ENCODE measurements at regions not wholly inside any gene's neighbourhood (a gene's known extent, or its start where the extent isn't known, plus 50 kb on each side); places are given as distances from the start of the nearest gene placed in this dataset.

- Histone ChIP-seq H3K36me3 (replicated peaks in 1 of 2; ENCODE audit: control insufficient read depth in 1 of 2, insufficient read depth in 2 of 2, low read length in 1 of 2) (no peaks in the 10 kb centered on the region), H3F3A (replicated peaks; ENCODE audit: insufficient read depth) (no peaks in the 10 kb centered on the region), H3K4me2 (no peak overlapping the region), H3K9ac (no peak overlapping the region), H3K27me3 (ENCODE audit: insufficient read depth) (no peaks in the 10 kb centered on the region), H3K27ac (ENCODE audit: low read depth in 2 of 2, low read length in 1 of 2) (no peak overlapping the region), H4K20me1 (ENCODE audit: insufficient read depth) (no peaks in the 10 kb centered on the region), H3K79me2 (ENCODE audit: insufficient read depth) (no peaks in the 10 kb centered on the region), H3K9me2 (no peaks in the 10 kb centered on the region), H3K4me3 (ENCODE audit: low read depth in 2 of 2, low read length in 1 of 2) (no peak overlapping the region), H3K4me1 (ENCODE audit: control insufficient read depth in 1 of 2, insufficient read depth in 2 of 2, low read depth in 1 of 2, low read length in 1 of 2) (peaks cover 0 to 5% of the 10 kb centered on the region in 2 experiments; a peak in 1 of 4 replicates), H2AFZ (ENCODE audit: low read depth) (no peak overlapping the region), H3K9me3 (no peaks in the 10 kb centered on the region)
- ChIA-PET POLR2A (no interaction called here), CTCF (interaction anchor here (2.5 kb wide), 1 partner anchor 11 kb away, joined by 7 read pairs; no protein-coding TSS in a partner anchor)
- no peak for TF ChIP-seq GABPA (IDR thresholded peaks at IDR 0.05; ENCODE audit: low read depth)
- no peak for TF ChIP-seq USF2 (IDR thresholded peaks at IDR 0.05; ENCODE audit: borderline replicate concordance, low read depth, low read length)
- no peak for TF ChIP-seq RAD21 (IDR thresholded peaks at IDR 0.05; ENCODE audit: low read length)
- no peak for TF ChIP-seq POLR2AphosphoS5 (IDR thresholded peaks at IDR 0.05; ENCODE audit: low read depth, low read length)
- TF ChIP-seq JUND (IDR thresholded peaks at IDR 0.05) = no peak
- no peak for TF ChIP-seq PBX3 (IDR thresholded peaks at IDR 0.05)
- TF ChIP-seq FOSL2 (IDR thresholded peaks at IDR 0.05; ENCODE audit: borderline replicate concordance, low read depth) = no peak
- no peak for TF ChIP-seq REST (IDR thresholded peaks at IDR 0.05; ENCODE audit: low read depth, low read length)
- no peak for TF ChIP-seq SMC3 (IDR thresholded peaks at IDR 0.05; ENCODE audit: low read depth, low read length)
- TF ChIP-seq FOXM1 (IDR thresholded peaks at IDR 0.05; ENCODE audit: low read depth) = no peak
- TF ChIP-seq CHD2 (IDR thresholded peaks at IDR 0.05; ENCODE audit: low read length, partially characterized antibody) = no peak
- no peak for TF ChIP-seq CTCF (IDR thresholded peaks at IDR 0.05)
- TF ChIP-seq USF1 (IDR thresholded peaks at IDR 0.05; ENCODE audit: borderline replicate concordance, low read depth) = no peak
- no peak for TF ChIP-seq MEF2A (IDR thresholded peaks at IDR 0.05; ENCODE audit: borderline replicate concordance, low read depth)
- no peak for TF ChIP-seq EP300 (IDR thresholded peaks at IDR 0.05; ENCODE audit: borderline replicate concordance in 1 of 2, low read depth in 1 of 2, low read length in 1 of 2)
- WGBS (ENCODE audit: low lambda C conversion rate) = 29% methylated on average over 4 of the region's 4 CpGs
- no peak for DNase-seq
These were observed 243.8 kb upstream of the RFX3 start for GRCh38 chr9:3769646-3770045.

Measured in SK-N-SH (cell line).